ENCODE measurements at regions not wholly inside any gene's neighbourhood (a gene's known extent, or its start where the extent isn't known, plus 50 kb on each side); places are given as distances from the start of the nearest gene placed in this dataset.
"Not testable (repeated sequence)": the region's sequence is repeated elsewhere in the genome, so short reads cannot be mapped to it uniquely, and the experiment has no call there.

- not testable (repeated sequence) for DNase-seq (ENCODE audit: extremely low spot score, insufficient read length, low read depth); FAIRE-seq
Measured at GRCh38 chr21:27856988-27857387, 890.1 kb upstream of the ADAMTS5 start.

- DNase-seq (ENCODE audit: extremely low spot score, insufficient read length, low read depth) (no peak), FAIRE-seq (no peak)
Measured at GRCh38 chr21:27841084-27841672, 874.3 kb upstream of the ADAMTS5 start.

GRCh38 chr21:27840262-27840661, 873.4 kb upstream of the ADAMTS5 start:
- DNase-seq (ENCODE audit: extremely low spot score, insufficient read length, low read depth) (no peak), FAIRE-seq (no peak)

DNA sequence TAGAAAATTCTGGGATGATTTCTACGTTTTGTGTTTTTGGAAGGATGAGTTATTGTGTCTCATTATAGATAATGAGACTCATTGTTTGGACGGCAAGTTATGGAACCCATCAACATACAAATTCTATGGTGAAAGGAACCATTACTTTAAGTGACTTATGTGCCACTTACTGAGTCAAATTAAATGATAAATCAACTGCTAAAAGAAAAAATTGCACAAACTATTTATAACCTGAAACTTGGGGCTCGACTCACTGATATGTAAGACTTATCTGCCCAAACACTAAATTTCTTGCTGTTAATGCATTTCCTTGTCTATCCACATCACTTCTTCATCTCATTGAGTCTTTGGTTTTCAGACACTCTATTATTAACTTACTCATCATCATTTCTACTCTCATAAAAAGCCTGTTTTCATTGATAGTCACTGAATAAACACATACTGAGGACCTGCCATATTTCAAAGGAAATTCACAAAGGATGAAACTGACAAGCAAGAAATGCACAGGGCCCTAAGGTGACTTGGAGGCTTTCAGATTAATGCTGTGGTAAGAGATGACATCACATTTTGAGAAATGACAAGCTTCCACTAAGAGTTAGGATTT, 872.7 kb upstream of the ADAMTS5 start:
- DNase-seq (ENCODE audit: extremely low spot score, insufficient read length, low read depth): no peak
- no peak for FAIRE-seq

DNA sequence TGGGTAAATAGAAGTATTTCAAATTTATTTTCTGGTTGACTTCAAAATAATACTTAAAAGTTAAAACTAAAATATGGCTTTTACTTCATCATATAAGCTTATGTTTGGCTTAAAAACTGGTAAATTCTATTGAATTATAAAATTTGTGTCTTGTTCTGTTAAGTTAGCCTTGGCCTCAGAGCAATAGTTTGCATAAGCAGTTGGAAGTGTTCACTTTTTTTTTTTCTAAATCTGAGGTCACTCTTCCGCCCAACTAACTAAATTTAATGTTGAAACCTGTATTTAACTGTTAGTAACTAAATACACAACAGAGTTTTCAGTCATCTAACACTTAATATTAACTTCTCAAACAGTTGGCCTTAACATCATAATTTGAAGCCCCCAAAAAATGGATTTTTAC, 871.7 kb upstream of the ADAMTS5 start:
- no peak for DNase-seq (ENCODE audit: extremely low spot score, insufficient read length, low read depth)
- FAIRE-seq: no peak

- FAIRE-seq (no peak), DNase-seq (ENCODE audit: extremely low spot score, insufficient read length, low read depth) (no peak)
Measured at GRCh38 chr21:27837936-27838335, 871.0 kb upstream of the ADAMTS5 start.

DNA sequence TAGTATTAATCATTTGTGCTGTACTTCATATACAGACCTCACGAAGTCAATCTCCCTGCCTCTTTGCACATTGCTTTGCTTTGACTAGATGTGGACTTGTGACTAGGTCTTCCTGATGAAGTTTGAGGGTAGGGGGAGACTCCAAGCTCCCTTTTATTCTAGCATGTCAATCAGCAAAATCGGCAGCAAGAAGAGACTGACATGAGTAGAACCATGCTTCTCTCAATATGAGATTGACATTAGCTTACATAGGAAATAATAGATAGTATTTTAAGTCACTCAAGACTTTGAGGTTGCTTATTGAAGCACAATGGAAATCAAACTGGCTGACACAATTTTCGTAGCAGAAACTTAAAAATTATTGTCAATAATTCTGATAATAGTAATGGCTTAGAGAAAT, 866.4 kb upstream of the ADAMTS5 start:
- DNase-seq (ENCODE audit: extremely low spot score, insufficient read length, low read depth) (no peak), FAIRE-seq (no peak)

- no peak for FAIRE-seq
Measured at GRCh38 chr21:27831816-27832569, 865.1 kb upstream of the ADAMTS5 start.

DNA sequence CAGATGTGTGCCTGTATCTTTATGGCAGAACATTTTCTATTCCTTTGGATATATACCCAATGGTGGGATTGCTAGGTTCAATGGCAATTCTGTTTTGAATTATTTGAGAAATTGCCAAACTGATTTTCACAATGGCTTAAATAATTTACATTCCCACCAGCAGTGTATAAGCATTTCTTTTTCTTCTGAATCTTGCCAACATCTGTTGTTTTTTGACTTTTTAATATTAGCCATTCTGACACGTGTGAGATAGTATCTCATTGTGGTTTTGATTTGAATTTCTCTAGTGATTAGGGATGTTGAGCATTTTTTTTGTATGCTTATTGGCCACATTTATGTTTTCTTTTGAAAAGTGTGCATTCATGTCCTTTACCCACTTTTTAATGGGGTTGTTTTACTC, 864.3 kb upstream of the ADAMTS5 start:
- no peak for DNase-seq (ENCODE audit: extremely low spot score, insufficient read length, low read depth)
- no peak for FAIRE-seq

More at GRCh38 chr21:27831816-27832569, 865.1 kb upstream of the ADAMTS5 start:
- DNase-seq (ENCODE audit: extremely low spot score, insufficient read length, low read depth): no peak

- no peak for FAIRE-seq
- no peak for DNase-seq (ENCODE audit: extremely low spot score, insufficient read length, low read depth)
Measured at GRCh38 chr21:27827972-27828371, 861.1 kb upstream of the ADAMTS5 start.

DNA sequence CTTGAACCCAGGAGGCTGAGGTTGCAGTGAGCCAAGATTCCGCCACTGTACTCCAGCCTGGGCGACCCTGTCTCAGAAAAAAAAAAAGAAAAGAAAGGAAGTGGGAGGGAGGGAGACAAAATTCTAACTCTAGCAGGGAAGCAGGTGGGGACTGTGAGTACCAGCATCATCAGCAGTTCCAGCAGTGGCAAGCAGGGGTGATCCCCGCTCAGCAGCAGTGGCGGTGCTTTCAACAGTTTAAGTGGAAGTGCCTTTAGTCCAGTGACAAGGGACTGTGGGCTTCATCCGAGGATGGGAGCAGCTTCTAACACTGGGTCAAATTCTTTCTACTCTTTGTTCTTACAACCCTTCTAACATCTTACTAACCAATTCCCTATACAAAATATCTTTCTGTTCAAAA, 858.1 kb upstream of the ADAMTS5 start:
- no peak for FAIRE-seq

GRCh38 chr21:27823652-27824201, 856.8 kb upstream of the ADAMTS5 start:
- FAIRE-seq (no peak), DNase-seq (ENCODE audit: extremely low spot score, insufficient read length, low read depth) (no peak)

More for the DNA sequence above, 858.1 kb upstream of the ADAMTS5 start:
- DNase-seq (ENCODE audit: extremely low spot score, insufficient read length, low read depth): no peak

DNA sequence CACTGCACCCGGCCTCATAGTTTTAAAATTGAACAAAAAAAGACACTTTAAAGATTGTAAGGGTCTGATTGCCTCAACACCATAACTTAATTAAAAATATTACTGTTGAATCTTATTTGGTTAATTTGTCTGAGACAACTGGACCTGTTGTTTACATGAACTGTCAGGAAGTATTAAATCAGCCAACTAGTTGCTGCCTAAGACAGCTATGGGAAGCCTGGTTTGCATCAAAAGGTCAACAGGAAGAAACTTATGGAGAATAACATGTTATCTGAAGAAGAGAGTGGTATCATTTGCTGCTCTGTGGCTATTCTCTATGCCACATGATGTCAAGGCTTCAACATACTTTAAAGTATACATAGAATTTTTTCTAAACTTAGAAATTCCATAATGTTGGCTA, 853.5 kb upstream of the ADAMTS5 start:
- FAIRE-seq (no peak), DNase-seq (ENCODE audit: extremely low spot score, insufficient read length, low read depth) (no peak)

- DNase-seq (ENCODE audit: extremely low spot score, insufficient read length, low read depth) (no peak), FAIRE-seq (no peak)
Measured at GRCh38 chr21:27819299-27819698, 852.4 kb upstream of the ADAMTS5 start.

GRCh38 chr21:27818847-27819246, 852.0 kb upstream of the ADAMTS5 start:
- no peak for FAIRE-seq

GRCh38 chr21:27817902-27818623, 851.2 kb upstream of the ADAMTS5 start:
- FAIRE-seq (no peak), DNase-seq (ENCODE audit: extremely low spot score, insufficient read length, low read depth) (no peak)

More at GRCh38 chr21:27818847-27819246, 852.0 kb upstream of the ADAMTS5 start:
- DNase-seq (ENCODE audit: extremely low spot score, insufficient read length, low read depth): no peak

- DNase-seq (ENCODE audit: extremely low spot score, insufficient read length, low read depth): no peak
- FAIRE-seq: no peak
Measured at GRCh38 chr21:27817074-27817473, 850.2 kb upstream of the ADAMTS5 start.

DNA sequence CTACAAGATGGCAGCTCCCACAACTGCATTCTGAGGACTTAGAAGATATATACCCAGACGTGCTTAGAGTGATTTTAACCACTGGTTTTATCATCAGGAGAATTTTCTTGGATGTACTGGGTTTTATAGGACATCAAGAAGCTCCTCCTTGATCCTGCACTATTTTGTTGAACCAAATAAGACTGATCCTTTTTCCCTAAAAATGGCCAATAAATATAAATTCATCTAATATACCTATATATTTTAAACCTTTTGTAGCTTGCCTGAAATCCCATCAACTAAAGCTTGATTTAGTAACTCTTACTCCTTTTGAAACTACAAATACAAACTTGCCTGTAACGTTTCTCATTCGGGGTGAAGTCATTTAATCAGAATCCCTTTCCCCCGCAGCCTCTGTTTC, 849.4 kb upstream of the ADAMTS5 start:
- DNase-seq (ENCODE audit: extremely low spot score, insufficient read length, low read depth) (no peak), FAIRE-seq (no peak)

DNA sequence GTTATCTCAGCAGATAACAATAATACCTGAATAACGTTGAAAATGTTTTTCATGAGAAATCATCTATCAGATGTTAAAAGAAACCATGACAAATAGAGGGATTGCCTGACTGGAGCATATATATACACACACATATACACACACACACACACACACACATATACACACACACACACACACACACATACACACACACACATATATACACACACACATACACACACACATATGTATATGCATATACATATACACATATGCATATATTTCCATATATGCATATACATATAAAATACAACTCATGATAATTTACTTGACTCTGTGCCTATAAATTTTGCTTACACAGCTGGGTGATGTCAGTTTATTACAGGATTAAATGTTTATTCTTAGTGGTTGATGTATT, 847.3 kb upstream of the ADAMTS5 start:
- FAIRE-seq (no peak), DNase-seq (ENCODE audit: extremely low spot score, insufficient read length, low read depth) (no peak)

- DNase-seq (ENCODE audit: extremely low spot score, insufficient read length, low read depth): no peak
Measured at GRCh38 chr21:27813750-27814149, 846.9 kb upstream of the ADAMTS5 start.

More at GRCh38 chr21:27813750-27814149, 846.9 kb upstream of the ADAMTS5 start:
- FAIRE-seq: no peak

Data from GM18507 (cell line).